ENCODE measurements at regions not wholly inside any gene's neighbourhood (a gene's known extent, or its start where the extent isn't known, plus 50 kb on each side); places are given as distances from the start of the nearest gene placed in this dataset.
"Not testable (repeated sequence)": the region's sequence is repeated elsewhere in the genome, so short reads cannot be mapped to it uniquely, and the experiment has no call there.

DNA sequence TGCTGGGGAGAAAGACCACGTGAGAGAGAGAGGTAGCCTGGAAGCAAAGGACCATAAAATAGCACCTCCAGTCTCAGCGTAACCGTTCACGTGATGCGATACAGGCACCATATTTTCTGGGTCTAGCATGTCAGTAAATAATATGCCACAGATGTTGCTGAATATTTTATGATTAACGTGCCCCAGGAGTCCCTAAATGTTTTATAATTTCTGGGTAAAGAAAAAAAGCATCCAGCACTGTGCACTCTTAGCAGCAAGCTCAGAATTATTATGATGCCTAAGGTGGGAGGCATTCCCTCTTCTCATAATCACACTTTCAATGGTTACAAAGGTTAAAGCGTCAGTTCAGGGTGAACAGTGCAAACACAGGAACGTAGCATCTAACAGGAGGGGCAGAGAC is 121.8 kb downstream of the CAVIN4 start:
- no peak for ATAC-seq
- intact Hi-C loops (cut with micrococcal nuclease), result loop anchor here (10.0 kb wide), 1 partner anchor 535 kb away; no protein-coding TSS in a partner anchor
- no peak for DNase-seq

DNA sequence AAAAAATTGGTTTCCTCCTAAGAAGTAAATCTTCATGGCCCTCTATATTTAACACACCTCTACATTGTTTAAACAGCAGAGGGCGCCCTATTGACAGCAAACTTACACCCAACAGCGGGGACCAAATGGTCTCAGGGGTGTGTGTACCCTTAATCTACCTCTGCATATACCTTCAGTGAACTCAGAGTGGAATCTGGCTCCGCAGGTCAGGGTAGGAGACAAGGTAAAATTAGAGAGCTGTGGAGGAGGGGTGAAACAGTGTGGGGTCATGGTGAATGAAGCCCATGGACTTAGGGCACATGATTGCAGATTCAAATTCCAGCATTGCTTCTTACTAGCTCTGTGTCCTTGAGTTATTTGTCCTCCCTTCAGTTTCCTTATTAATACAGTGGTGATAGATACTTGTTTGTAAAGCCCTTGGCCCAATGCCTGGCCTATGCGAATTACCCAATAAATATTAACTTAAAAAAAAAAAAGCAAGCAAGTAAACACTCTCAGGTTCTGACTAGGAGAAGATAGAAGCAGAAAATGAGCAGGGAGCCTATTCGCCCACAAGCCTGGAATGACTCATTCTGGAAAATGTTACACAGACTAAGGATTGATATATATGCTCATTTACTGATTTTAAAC is 122.9 kb downstream of the CAVIN4 start:
- ATAC-seq, result no peak
- DNase-seq, result no peak
- intact Hi-C loops (cut with micrococcal nuclease), result loop anchor here (10.0 kb wide), 1 partner anchor 534 kb away; no protein-coding TSS in a partner anchor

DNA sequence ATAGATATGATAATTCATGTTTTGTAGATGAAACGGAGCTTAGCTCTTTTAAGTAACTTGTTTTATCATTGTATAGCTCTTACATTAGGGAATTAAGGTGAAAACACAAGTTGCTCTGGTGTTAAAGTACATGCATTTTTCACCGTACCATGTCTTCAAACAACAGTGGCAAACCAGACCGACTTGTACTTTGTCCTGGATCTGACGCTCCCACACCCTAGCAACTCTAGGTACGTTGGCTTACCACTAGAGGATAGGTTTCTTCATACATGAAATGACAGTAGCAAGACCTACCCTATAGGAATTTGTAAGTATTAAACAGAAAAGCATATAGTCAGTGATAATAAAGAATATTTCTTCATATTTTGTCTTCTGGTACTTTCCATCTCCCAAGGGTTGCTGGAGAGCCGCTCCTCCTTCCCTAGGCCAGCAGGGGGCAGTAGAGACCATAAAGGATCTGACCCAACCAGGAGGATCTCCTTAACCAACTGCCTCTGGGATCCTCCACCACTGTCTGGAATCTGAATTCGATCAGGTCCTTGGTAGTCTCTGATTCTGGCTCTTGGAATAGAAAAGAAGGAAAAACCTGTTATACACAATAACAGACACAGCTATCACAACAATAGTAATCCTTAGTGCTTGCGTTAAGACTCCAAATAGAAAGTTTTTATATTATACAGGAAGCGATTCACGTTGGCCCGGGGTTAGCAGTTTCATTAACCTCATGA is 136.7 kb downstream of the CAVIN4 start:
- intact Hi-C loops (cut with micrococcal nuclease), result loop anchor here (5.0 kb wide), 1 partner anchor 598 kb away; no protein-coding TSS in a partner anchor

DNA sequence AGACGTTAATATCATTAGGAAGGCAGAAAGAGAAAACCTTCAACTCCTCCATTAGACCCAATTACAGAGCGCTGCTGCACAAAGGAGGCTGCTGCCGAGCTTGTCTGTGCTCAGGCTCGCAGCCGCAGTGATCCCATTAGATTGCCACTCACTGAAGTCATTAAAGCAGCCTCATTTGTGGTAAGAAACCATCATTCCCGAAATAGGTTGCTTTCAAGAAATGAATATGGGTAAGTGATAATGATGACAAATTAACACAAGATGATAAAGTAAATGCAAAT is 137.2 kb downstream of the CAVIN4 start:
- no peak for DNase-seq
- ATAC-seq, result no peak
- intact Hi-C loops (cut with micrococcal nuclease), result no loop called here

More for the DNA sequence above, 136.7 kb downstream of the CAVIN4 start:
- DNase-seq (peak; percentile 59), ATAC-seq (peak; percentile 59)

- intact Hi-C loops (cut with micrococcal nuclease), result no loop called here
- no peak for ATAC-seq
- DNase-seq, result no peak
These were observed 140.8 kb downstream of the CAVIN4 start for GRCh38 chr9:100718717-100719116.

DNA sequence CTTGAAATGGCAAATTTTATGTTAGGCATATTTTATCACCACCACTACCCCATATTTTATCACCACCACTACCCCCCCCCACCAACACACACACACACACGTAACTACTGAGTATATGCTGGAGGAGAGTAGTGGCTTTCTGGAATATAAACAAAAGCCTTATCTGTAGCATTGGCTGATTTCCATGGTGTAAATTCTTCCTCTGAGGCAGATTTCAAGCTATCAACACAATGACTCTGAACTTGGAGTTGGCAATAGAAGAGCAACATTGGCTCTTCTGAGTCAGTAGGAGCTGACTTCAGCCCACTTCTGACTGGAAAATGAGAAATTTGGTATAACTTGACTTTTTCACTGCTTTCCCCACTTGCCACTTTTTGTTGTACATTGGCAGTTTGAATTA is 143.0 kb downstream of the CAVIN4 start:
- intact Hi-C loops (cut with micrococcal nuclease), result no loop called here
- DNase-seq (no peak), ATAC-seq (no peak)

- intact Hi-C loops (cut with micrococcal nuclease), result no loop called here
- no peak for ATAC-seq
These were observed 147.0 kb downstream of the CAVIN4 start for GRCh38 chr9:100724886-100725285.

DNA sequence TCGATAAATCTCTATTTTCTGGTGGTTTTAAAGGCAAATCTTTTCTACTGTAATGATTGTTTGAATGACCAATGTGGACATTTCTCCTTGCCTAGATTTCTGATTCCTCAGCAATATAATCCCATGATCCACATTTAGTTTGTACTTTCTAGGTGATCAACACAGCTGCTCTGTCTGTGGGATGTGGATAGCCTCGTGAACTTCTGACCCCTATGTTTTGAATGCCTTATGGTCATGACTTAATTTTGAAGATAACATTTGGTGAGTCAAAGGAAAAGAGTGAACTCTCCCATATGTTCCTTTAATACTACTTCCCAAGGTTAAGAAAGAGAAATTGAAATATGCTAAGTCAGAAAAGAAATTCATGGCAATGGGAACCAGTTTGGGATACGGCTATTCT is 147.5 kb downstream of the CAVIN4 start:
- ATAC-seq (no peak), DNase-seq (no peak)
- intact Hi-C loops (cut with micrococcal nuclease), result no loop called here

More at GRCh38 chr9:100724886-100725285, 147.0 kb downstream of the CAVIN4 start:
- no peak for DNase-seq

GRCh38 chr9:100729336-100729895 is 151.5 kb downstream of the CAVIN4 start:
- no peak for ATAC-seq
- intact Hi-C loops (cut with micrococcal nuclease), result no loop called here

GRCh38 chr9:100730086-100730485 is 152.2 kb downstream of the CAVIN4 start:
- DNase-seq, result no peak
- intact Hi-C loops (cut with micrococcal nuclease), result no loop called here
- ATAC-seq, result no peak

More at GRCh38 chr9:100729336-100729895, 151.5 kb downstream of the CAVIN4 start:
- no peak for DNase-seq

DNA sequence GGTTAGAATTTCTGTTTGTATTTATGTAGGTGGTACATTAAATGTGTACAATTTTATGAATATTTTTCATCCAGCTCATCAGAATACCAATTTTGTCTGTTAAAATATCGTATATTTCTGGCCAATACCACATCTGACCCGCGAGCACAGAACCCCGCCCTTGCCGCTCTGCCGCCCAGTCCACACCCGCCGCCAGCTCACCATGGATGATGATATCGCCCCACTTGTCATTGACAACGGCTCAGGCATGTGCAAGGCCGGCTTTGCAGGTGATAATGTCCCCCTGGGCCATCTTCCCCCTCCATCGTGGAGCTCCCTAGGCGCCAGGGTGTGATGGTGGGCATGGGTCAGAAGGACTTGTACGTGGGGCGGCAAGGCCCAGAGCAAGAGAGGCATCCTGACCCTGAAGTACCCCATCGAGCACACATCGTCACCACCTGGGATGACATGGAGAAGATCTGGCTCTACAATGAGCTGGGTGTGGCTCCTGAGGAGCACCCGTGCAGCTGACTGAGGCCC is 153.2 kb downstream of the CAVIN4 start:
- ATAC-seq (no peak), DNase-seq (no peak)
- intact Hi-C loops (cut with micrococcal nuclease), result no loop called here

DNA sequence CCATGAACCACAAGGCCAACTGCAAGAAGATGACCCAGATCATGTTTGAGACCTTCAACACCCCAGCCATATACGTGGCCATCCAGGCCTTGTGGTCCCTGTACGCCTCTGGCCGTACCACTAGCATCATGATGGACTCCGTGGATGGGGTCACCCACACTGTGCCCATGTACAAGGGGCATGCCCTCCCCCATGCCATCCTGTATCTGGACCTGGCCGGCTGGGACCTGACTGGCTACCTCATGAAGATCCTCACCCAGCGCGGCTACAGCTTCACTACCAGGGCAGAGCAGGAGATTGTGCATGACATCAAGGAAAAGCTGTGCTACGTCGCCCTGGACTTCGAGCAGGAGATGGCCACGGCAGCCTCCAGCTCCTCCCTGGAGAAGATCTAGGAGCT is 153.7 kb downstream of the CAVIN4 start:
- intact Hi-C loops (cut with micrococcal nuclease), result no loop called here
- no peak for ATAC-seq
- DNase-seq, result no peak

- ATAC-seq (no peak), DNase-seq (no peak)
- intact Hi-C loops (cut with micrococcal nuclease), result no loop called here
These were observed 161.3 kb downstream of the CAVIN4 start for GRCh38 chr9:100739208-100739607.

DNA sequence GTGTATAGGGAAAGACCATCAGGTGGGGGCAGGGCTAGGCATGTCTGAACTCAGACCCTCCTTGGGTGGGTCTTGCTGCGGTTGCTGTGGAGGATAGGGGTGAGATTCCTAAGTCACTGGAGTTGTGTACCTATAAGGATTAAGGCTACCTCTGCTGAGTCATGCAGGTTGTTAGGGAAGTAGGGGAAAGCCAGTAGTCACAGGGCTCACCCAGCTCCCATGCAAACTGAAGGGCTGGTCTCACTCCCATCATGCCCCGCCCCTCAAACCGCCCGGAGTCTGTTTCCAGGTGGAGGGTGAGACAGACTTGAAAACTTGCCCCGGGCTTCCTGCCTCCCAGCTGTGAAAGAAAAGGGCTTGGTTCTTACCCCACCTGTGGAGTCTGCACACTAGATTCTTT is 161.8 kb downstream of the CAVIN4 start:
- DNase-seq, result no peak
- ATAC-seq, result no peak
- intact Hi-C loops (cut with micrococcal nuclease), result no loop called here

- ATAC-seq; intact Hi-C loops (cut with micrococcal nuclease); DNase-seq: not testable (repeated sequence)
These were observed 171.1 kb downstream of the CAVIN4 start for GRCh38 chr9:100748930-100749329.

DNA sequence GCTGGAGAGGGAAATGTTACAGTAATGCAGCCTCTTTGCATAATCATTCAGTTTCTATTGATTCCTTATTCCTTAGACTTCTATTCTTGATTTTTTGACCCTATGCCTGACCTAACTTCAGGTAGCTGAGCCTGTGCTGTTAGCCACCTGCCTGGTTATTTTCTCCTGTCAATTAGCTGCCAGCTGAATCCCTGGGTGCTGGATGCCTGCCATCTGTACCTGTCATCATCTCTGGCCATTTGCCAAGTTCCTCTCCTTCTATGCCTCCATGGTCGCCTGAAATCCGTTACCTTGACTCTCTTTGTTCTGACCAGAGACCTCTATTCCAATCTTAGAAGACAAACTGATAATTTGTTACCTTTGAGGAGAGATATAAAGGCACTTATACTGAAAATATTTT is 178.3 kb downstream of the CAVIN4 start:
- intact Hi-C loops (cut with micrococcal nuclease), result no loop called here
- DNase-seq (no peak), ATAC-seq (no peak)

GRCh38 chr9:100759215-100759614 is 181.3 kb downstream of the CAVIN4 start:
- intact Hi-C loops (cut with micrococcal nuclease), result no loop called here
- DNase-seq, result no peak
- no peak for ATAC-seq

DNA sequence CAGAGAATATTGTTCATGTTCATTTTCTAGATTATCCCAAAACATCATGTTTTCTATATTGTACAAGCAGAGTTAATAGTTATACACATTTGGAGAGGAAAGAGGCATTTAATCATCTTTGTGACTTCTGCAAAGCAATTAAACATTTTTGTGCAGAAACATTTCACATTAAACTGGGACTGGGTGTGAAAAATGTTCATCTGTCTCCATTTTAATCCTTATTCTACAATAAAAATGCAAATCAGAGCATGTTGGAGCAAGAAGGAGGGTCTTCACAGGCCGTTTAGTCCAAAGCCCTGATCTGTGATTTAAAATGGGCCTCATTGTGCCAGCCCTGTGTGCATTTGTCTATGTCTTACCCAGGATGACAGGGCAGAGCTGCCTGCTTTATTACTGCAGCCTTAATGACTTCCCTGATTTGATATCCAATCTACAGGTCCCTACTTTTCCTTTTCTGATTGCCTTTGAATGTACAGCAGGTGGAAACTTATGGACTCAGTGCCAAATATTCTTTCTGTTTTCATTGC is 183.5 kb downstream of the CAVIN4 start:
- DNase-seq (no peak), ATAC-seq (no peak)
- intact Hi-C loops (cut with micrococcal nuclease), result no loop called here

DNA sequence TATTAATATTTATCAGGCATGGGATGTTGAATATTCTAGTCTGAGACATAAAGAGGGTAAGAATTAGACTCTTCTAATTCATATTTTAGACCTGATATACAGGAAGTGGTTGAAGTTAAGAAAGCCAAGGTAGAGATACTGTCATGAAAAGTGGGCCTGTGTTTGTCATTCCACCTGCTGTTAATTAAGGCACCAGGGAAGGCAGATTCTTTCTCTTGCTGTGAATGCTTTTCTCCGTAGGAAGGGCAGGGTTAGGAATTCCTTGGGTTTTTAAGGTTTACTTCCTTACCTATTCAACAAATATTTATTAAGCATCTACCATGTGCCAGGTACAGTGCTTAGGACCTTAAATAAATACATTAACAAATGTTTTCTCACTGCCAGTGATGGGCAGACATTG is 196.4 kb downstream of the CAVIN4 start:
- intact Hi-C loops (cut with micrococcal nuclease), result no loop called here
- ATAC-seq (no peak), DNase-seq (no peak)

DNA sequence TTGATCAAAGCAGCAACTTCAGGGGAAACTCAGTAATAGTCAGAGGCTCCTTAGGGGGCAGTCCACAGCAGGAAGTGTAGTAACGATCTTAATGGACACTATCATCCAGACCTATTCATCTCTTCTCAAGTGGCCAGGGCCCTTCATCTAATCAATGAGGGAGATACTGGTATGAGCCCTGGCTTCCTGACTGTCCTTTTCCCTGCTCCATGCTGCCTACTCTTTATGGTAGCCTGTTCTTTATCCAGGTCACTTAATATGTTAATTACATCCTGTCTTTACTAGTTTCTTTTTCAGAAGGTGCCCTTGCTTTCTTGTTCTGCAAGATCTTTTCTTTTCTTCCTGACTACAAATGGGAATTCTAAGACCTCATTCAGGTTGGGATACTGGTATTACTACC is 197.1 kb downstream of the CAVIN4 start:
- intact Hi-C loops (cut with micrococcal nuclease), result no loop called here
- DNase-seq, result no peak
- ATAC-seq, result no peak
